SK-N-SH (cell line): ENCODE measurements at regions not wholly inside any gene's neighbourhood (a gene's known extent, or its start where the extent isn't known, plus 50 kb on each side); places are given as distances from the start of the nearest gene placed in this dataset.

Source experiments
- CTCF ChIA-PET: fragments of 300-600, 350-600 bp; formaldehyde crosslinking; extraction: SDS; loops from one replicate; lab custom pipeline; 2021; lab: Yijun Ruan, JAX
- POLR2A ChIA-PET: fragments of 350-600 bp; sonication (Branson Sonifier 250); formaldehyde crosslinking; extraction: SDS; loops from one replicate; lab custom pipeline; 2020; ENCODE audit warnings: antibody characterized with exemption, inconsistent platforms; lab: Yijun Ruan, JAX
- DNase-seq: peaks from one replicate; pipeline ENCODE4 v3.0.0; 2012
- H2AFZ ChIP-seq: fragments of 200-600 bp; sonication (generic); 2 replicates; pipeline ENCODE4 v1.8.1; 2016; ENCODE audit warnings: antibody characterized with exemption, mild to moderate bottlenecking, low read depth
- H3F3A ChIP-seq: fragments of 200-600 bp; sonication (generic); replicated peaks from 2 replicates; pipeline ENCODE3; 2016; ENCODE audit warnings: antibody characterized with exemption, mild to moderate bottlenecking; ENCODE audit not compliant: insufficient read depth
- H3K27ac ChIP-seq, 2 experiments: fragments of 200-500 bp in 1 of 2; fragments of 200-600 bp in 1 of 2; sonication (Bioruptor generic) in 1 of 2; sonication (generic), shearing (Covaris generic) in 1 of 2; 2 replicates each; pipeline versions ENCODE4 v1.5.1 to v1.6.1; 2014 to 2016; ENCODE audit warnings: low read depth in 2 of 2, inconsistent platforms in 1 of 2, low read length in 1 of 2, mild to moderate bottlenecking in 1 of 2, mixed read lengths in 1 of 2
- H3K27me3 ChIP-seq: fragments of 200-600 bp; sonication (generic), shearing (Covaris generic); 2 replicates; pipeline ENCODE4 v1.6.1; 2016; ENCODE audit warnings: mixed run types; ENCODE audit not compliant: insufficient read depth
- H3K36me3 ChIP-seq, 2 experiments: fragments of 200-500 bp in 1 of 2; fragments of 200-600 bp in 1 of 2; sonication (Bioruptor generic) in 1 of 2; sonication (generic) in 1 of 2; replicated peaks in 1 of 2; 2 replicates each; pipeline versions ENCODE3 to v1.5.1; 2014 to 2016; ENCODE audit warnings: low read length in 1 of 2, mild to moderate bottlenecking in 1 of 2; ENCODE audit not compliant: insufficient read depth in 2 of 2, control insufficient read depth in 1 of 2
- H3K4me1 ChIP-seq, 2 experiments: fragments of 200-500 bp in 1 of 2; fragments of 200-600 bp in 1 of 2; sonication (Bioruptor generic) in 1 of 2; sonication (generic), shearing (Covaris generic) in 1 of 2; 2 replicates each; pipeline versions ENCODE4 v1.5.1 to v1.6.1; 2014 to 2016; ENCODE audit warnings: low read depth in 1 of 2, low read length in 1 of 2, mixed run types in 1 of 2; ENCODE audit not compliant: insufficient read depth in 2 of 2, control insufficient read depth in 1 of 2
- H3K4me2 ChIP-seq: fragments of 200-600 bp; sonication (generic), shearing (Covaris generic); 2 replicates; pipeline ENCODE4 v1.6.1; 2017; ENCODE audit warnings: mixed run types
- H3K4me3 ChIP-seq, 2 experiments: fragments of 200-500 bp in 1 of 2; fragments of 200-600 bp in 1 of 2; sonication (Bioruptor generic) in 1 of 2; sonication (generic), shearing (Covaris generic) in 1 of 2; 2 replicates each; pipeline versions ENCODE4 v1.5.1 to v1.8.1; 2014 to 2016; ENCODE audit warnings: low read depth in 2 of 2, inconsistent platforms in 1 of 2, low read length in 1 of 2, mild to moderate bottlenecking in 1 of 2, mixed read lengths in 1 of 2, moderate library complexity in 1 of 2
- H3K79me2 ChIP-seq: fragments of 200-600 bp; sonication (generic); 2 replicates; pipeline ENCODE4 v1.8.1; 2017; ENCODE audit warnings: mild to moderate bottlenecking; ENCODE audit not compliant: insufficient read depth
- H3K9ac ChIP-seq: fragments of 200-600 bp; sonication (generic); 2 replicates; pipeline ENCODE4 v1.6.1; 2017; ENCODE audit warnings: mixed run types
- H3K9me2 ChIP-seq: fragments of 200-600 bp; sonication (generic); 2 replicates; pipeline ENCODE4 v1.6.1; 2017; ENCODE audit warnings: mixed run types
- H3K9me3 ChIP-seq: fragments of 200-600 bp; sonication (generic); 2 replicates; pipeline ENCODE4 v1.6.1; 2017; ENCODE audit warnings: mixed run types, mild to moderate bottlenecking, moderate library complexity
- H4K20me1 ChIP-seq: fragments of 200-600 bp; sonication (generic); 2 replicates; pipeline ENCODE4 v1.6.1; 2017; ENCODE audit warnings: mild to moderate bottlenecking, mixed run types; ENCODE audit not compliant: insufficient read depth
- CHD2 ChIP-seq: fragments of 150-350 bp; IDR thresholded peaks from 2 replicates; pipeline ENCODE4 v1.6.1; 2018; ENCODE audit warnings: low read length; ENCODE audit not compliant: partially characterized antibody
- ELF1 ChIP-seq: IDR thresholded peaks from 2 replicates; pipeline ENCODE4 v1.4.0; 2012
- EZH2phosphoT487 ChIP-seq: fragments of 200-600 bp; sonication (generic); IDR thresholded peaks from 2 replicates; pipeline ENCODE4 v1.6.1; 2017; ENCODE audit warnings: low read depth, mixed run types, mild to moderate bottlenecking, antibody characterized with exemption, moderate library complexity, borderline replicate concordance
- FOSL2 ChIP-seq: IDR thresholded peaks from 2 replicates; pipeline ENCODE4 v1.4.0; 2012; ENCODE audit warnings: low read depth, mild to moderate bottlenecking, moderate library complexity, borderline replicate concordance
- FOXJ3 ChIP-seq: sonication (generic); formaldehyde crosslinking; IDR thresholded peaks from 2 replicates; pipeline ENCODE4 v1.5.1; 2020; ENCODE audit warnings: mild to moderate bottlenecking, missing genetic modification reagents
- GABPA ChIP-seq: IDR thresholded peaks from 2 replicates; pipeline ENCODE4 v1.4.0; 2012; ENCODE audit warnings: low read depth, mild to moderate bottlenecking
- JUND ChIP-seq: IDR thresholded peaks from 2 replicates; pipeline ENCODE4 v1.4.0; 2012
- MEF2A ChIP-seq: IDR thresholded peaks from 2 replicates; pipeline ENCODE4 v1.4.0; 2012; ENCODE audit warnings: low read depth, borderline replicate concordance
- NFIC ChIP-seq: IDR thresholded peaks from 2 replicates; pipeline ENCODE4 v1.4.0; 2012; ENCODE audit warnings: borderline replicate concordance
- NRF1 ChIP-seq: IDR thresholded peaks from 2 replicates; pipeline ENCODE4 v1.6.1; 2012; ENCODE audit warnings: low read depth, mild to moderate bottlenecking, low read length
- POLR2AphosphoS5 ChIP-seq: IDR thresholded peaks from 2 replicates; pipeline ENCODE4 v1.6.1; 2012; ENCODE audit warnings: low read depth, low read length
- RAD21 ChIP-seq: IDR thresholded peaks from 2 replicates; pipeline ENCODE4 v1.6.1; 2012; ENCODE audit warnings: mild to moderate bottlenecking, low read length
- RXRA ChIP-seq: IDR thresholded peaks from 2 replicates; pipeline ENCODE4 v1.4.0; 2012; ENCODE audit warnings: low read depth, mild to moderate bottlenecking, borderline replicate concordance
- SIN3A ChIP-seq: IDR thresholded peaks from 2 replicates; pipeline ENCODE4 v1.6.1; 2012; ENCODE audit warnings: low read depth, mild to moderate bottlenecking, low read length, moderate library complexity, borderline replicate concordance
- SMC3 ChIP-seq: IDR thresholded peaks from 2 replicates; pipeline ENCODE4 v1.6.1; 2012; ENCODE audit warnings: low read depth, low read length, improper control_type of control experiment
- TAF1 ChIP-seq: IDR thresholded peaks from 2 replicates; pipeline ENCODE4 v1.6.1; 2012; ENCODE audit warnings: low read depth, mild to moderate bottlenecking, low read length, moderate library complexity, borderline replicate concordance
- TCF12 ChIP-seq: IDR thresholded peaks from 2 replicates; pipeline ENCODE4 v1.4.0; 2012
- TEAD4 ChIP-seq: IDR thresholded peaks from 2 replicates; pipeline ENCODE4 v1.4.0; 2012; ENCODE audit warnings: mild to moderate bottlenecking, borderline replicate concordance; ENCODE audit not compliant: insufficient read depth
- WGBS: methylation state at CpG from one replicate; pipeline ENCODE4 v1.1.6; 2017; ENCODE audit warnings: low lambda C conversion rate; 5-methylcytosine and 5-hydroxymethylcytosine counted together
- TF ChIP-seq, protein P1 (sequence below): IDR thresholded peaks from 2 replicates; pipeline ENCODE4 v1.4.0; 2012; ENCODE audit warnings: low read depth, borderline replicate concordance
- TF ChIP-seq, protein P2 (sequence below): IDR thresholded peaks from 2 replicates; pipeline ENCODE4; 2012

DNA sequence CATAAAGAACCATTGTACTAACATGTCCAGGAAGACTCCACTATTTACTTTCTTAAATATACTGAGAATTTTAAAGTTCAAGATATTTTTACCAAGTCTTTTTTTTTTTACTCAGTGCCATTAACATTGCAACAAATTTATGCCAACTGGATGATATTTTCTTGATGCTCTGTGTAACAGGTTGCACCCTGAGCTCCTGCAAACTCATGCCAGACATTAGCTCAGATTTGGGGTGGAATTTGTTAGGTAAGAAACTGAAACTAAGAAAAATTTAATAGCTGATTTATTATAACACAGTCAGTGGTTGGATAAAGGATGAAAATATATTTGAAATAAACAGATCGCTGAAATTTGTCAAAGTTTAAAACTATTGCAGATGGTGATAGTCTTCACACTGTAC is 228.6 kb upstream of the SPHKAP start:
- H3K4me1 ChIP-seq = no peaks in the 10 kb centered on the region
- H2AFZ ChIP-seq = no peak overlapping the region
- H3F3A ChIP-seq = no peaks in the 10 kb centered on the region
- no peaks in the 10 kb centered on the region for H3K27me3 ChIP-seq
- no peak overlapping the region for H3K4me3 ChIP-seq
- no peaks in the 10 kb centered on the region for H4K20me1 ChIP-seq
- H3K36me3 ChIP-seq = no peaks in the 10 kb centered on the region
- H3K79me2 ChIP-seq = no peaks in the 10 kb centered on the region
- POLR2A ChIA-PET = no interaction called here
- H3K9ac ChIP-seq = no peak overlapping the region
- TF ChIP-seq SMC3 (no peak), FOXJ3 (CRISPR knock-in tag) (no peak), CHD2 (no peak), TEAD4 (no peak), TCF12 (no peak), ELF1 (no peak), FOSL2 (no peak), SIN3A (no peak), GABPA (no peak), RAD21 (no peak), POLR2AphosphoS5 (no peak), NRF1 (no peak), TAF1 (no peak)
- TF ChIP-seq, protein P1, sequence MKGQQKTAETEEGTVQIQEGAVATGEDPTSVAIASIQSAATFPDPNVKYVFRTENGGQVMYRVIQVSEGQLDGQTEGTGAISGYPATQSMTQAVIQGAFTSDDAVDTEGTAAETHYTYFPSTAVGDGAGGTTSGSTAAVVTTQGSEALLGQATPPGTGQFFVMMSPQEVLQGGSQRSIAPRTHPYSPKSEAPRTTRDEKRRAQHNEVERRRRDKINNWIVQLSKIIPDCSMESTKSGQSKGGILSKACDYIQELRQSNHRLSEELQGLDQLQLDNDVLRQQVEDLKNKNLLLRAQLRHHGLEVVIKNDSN = no peak
- TF ChIP-seq, protein P2, sequence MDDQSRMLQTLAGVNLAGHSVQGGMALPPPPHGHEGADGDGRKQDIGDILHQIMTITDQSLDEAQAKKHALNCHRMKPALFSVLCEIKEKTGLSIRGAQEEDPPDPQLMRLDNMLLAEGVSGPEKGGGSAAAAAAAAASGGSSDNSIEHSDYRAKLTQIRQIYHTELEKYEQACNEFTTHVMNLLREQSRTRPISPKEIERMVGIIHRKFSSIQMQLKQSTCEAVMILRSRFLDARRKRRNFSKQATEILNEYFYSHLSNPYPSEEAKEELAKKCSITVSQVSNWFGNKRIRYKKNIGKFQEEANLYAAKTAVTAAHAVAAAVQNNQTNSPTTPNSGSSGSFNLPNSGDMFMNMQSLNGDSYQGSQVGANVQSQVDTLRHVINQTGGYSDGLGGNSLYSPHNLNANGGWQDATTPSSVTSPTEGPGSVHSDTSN = no peak
- TF ChIP-seq, all 33 proteins: peak for 0
- Histone ChIP-seq H3K4me2 (no peak overlapping the region), H3K27ac (no peak overlapping the region), H3K9me3 (no peaks in the 10 kb centered on the region), H3K9me2 (no peaks in the 10 kb centered on the region)
- WGBS = 75% methylated on average over 1 of the region's 1 CpG
- CTCF ChIA-PET = no interaction called here
- no peak for DNase-seq

GRCh38 chr2:228409493-228409892 is 228.0 kb upstream of the SPHKAP start:
- no peak overlapping the region for H3K4me2 ChIP-seq
- TF ChIP-seq RXRA = no peak
- TF ChIP-seq GABPA = no peak
- TF ChIP-seq NRF1 = no peak
- no peak for TF ChIP-seq EZH2phosphoT487
- TF ChIP-seq SMC3 = no peak
- no peak for TF ChIP-seq NFIC
- no peak for TF ChIP-seq TAF1
- no peak for TF ChIP-seq MEF2A
- TF ChIP-seq JUND = no peak
- no peak for TF ChIP-seq ELF1
- TF ChIP-seq, all 33 proteins: peak for 0
- Histone ChIP-seq H3K9me3 (no peaks in the 10 kb centered on the region), H3F3A (no peaks in the 10 kb centered on the region), H3K9me2 (no peaks in the 10 kb centered on the region), H3K27me3 (no peaks in the 10 kb centered on the region), H2AFZ (no peak overlapping the region), H3K36me3 (no peaks in the 10 kb centered on the region), H3K27ac (no peak overlapping the region), H3K4me1 (no peaks in the 10 kb centered on the region), H3K4me3 (no peak overlapping the region), H4K20me1 (no peaks in the 10 kb centered on the region), H3K79me2 (no peaks in the 10 kb centered on the region), H3K9ac (no peak overlapping the region)
- ChIA-PET CTCF (no interaction called here), POLR2A (no interaction called here)
- WGBS = 17% methylated on average over 1 of the region's 1 CpG
- no peak for DNase-seq
